ENCODE measurements at regions not wholly inside any gene's neighbourhood (a gene's known extent, or its start where the extent isn't known, plus 50 kb on each side); places are given as distances from the start of the nearest gene placed in this dataset.

DNA sequence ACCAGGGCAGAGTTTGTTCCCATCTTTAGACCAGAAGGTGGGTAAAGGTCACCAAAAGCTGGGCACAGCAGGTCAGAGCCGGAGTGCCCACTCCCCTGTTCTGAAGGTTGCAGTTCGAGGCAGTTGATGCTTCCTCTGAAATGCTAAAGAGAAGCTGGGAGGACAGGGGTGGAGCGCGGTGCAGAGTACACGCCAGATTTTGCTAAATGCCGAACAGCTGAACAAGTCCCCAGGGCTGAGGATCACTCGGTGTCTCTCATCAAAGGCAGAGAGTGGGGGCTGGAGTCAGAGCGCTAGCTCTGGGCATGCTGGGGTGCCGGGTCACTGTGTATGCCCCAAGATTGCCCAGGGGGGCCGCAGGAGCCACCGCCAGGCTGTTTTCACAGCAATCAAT is 197.0 kb downstream of the BCOR start:
- Histone ChIP-seq H3K9ac (ENCODE audit: low read depth in 1 of 2, low read length in 2 of 2) (no peak overlapping the region), H3K27ac (ENCODE audit: low read depth in 1 of 2, low read length in 2 of 2) (no peak overlapping the region), H3K4me1 (ENCODE audit: control insufficient read depth in 4 of 4, insufficient read depth in 4 of 4, low read length in 3 of 4) (peaks cover under 1 to 9% (median 4%) of the 10 kb centered on the region in 4 donors), H3K4me3 (ENCODE audit: low read depth in 1 of 3, low read length in 3 of 3) (no peak overlapping the region), H3K36me3 (ENCODE audit: control insufficient read depth in 4 of 4, insufficient read depth in 3 of 4, low read depth in 1 of 4, low read length in 3 of 4) (no peaks in the 10 kb centered on the region), H3K9me3 (ENCODE audit: control insufficient read depth in 4 of 4, low read length in 3 of 4) (no peaks in the 10 kb centered on the region), H3K27me3 (ENCODE audit: control insufficient read depth in 4 of 4, insufficient read depth in 4 of 4, low read length in 3 of 4) (no peaks in the 10 kb centered on the region)
- WGBS: 42% methylated on average over 11 of the region's 11 CpGs
- DNase-seq (ENCODE audit: low spot score): no peak
- TF ChIP-seq EGR1 (IDR thresholded peaks at IDR 0.05; ENCODE audit: low read depth in 2 of 2) (no peak), HNF4A (conservative IDR thresholded peaks at IDR 0.05) (no peak), YY1 (IDR thresholded peaks at IDR 0.05) (no peak)
- TF ChIP-seq, protein P1, sequence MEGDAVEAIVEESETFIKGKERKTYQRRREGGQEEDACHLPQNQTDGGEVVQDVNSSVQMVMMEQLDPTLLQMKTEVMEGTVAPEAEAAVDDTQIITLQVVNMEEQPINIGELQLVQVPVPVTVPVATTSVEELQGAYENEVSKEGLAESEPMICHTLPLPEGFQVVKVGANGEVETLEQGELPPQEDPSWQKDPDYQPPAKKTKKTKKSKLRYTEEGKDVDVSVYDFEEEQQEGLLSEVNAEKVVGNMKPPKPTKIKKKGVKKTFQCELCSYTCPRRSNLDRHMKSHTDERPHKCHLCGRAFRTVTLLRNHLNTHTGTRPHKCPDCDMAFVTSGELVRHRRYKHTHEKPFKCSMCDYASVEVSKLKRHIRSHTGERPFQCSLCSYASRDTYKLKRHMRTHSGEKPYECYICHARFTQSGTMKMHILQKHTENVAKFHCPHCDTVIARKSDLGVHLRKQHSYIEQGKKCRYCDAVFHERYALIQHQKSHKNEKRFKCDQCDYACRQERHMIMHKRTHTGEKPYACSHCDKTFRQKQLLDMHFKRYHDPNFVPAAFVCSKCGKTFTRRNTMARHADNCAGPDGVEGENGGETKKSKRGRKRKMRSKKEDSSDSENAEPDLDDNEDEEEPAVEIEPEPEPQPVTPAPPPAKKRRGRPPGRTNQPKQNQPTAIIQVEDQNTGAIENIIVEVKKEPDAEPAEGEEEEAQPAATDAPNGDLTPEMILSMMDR (IDR thresholded peaks at IDR 0.05; ENCODE audit: low read depth, low read length, missing input control): no peak

DNA sequence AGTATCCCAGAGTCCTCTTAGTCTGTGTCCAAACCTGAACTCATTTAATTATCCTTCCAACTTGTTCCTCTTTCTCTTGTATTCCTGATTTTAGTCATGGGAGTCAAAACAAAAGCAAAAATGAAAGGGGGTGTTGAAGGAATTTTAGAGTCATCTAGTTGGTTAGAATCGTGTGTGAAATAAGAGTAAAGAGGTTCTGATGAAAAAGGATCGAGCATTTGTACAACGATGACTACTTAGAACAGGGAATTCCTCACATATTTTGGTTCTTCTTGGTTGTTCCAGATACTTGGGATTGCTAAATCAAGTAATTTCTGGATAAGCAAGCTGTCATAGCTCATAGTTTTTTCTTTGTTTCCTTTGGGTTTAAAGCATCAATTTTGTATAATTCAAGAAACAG is 194.4 kb downstream of the BCOR start:
- no peaks in the 10 kb centered on the region for H3K36me3 ChIP-seq (ENCODE audit: control insufficient read depth in 4 of 4, insufficient read depth in 3 of 4, low read depth in 1 of 4, low read length in 3 of 4)
- DNase-seq (ENCODE audit: low spot score): no peak
- 78% methylated on average over 3 of the region's 3 CpGs for WGBS
- H3K9ac ChIP-seq (ENCODE audit: low read depth in 1 of 2, low read length in 2 of 2): no peak overlapping the region
- H3K9me3 ChIP-seq (ENCODE audit: control insufficient read depth in 4 of 4, low read length in 3 of 4): no peaks in the 10 kb centered on the region
- peaks cover 3 to 22% (median 8%) of the 10 kb centered on the region in 4 donors for H3K4me1 ChIP-seq (ENCODE audit: control insufficient read depth in 4 of 4, insufficient read depth in 4 of 4, low read length in 3 of 4)
- no peak overlapping the region for H3K27ac ChIP-seq (ENCODE audit: low read depth in 1 of 2, low read length in 2 of 2)
- no peaks in the 10 kb centered on the region for H3K27me3 ChIP-seq (ENCODE audit: control insufficient read depth in 4 of 4, insufficient read depth in 4 of 4, low read length in 3 of 4)
- H3K4me3 ChIP-seq (ENCODE audit: low read depth in 1 of 3, low read length in 3 of 3): no peak overlapping the region
- TF ChIP-seq RXRA (IDR thresholded peaks at IDR 0.05): no peak
- TF ChIP-seq TAF1 (conservative IDR thresholded peaks at IDR 0.05): no peak

DNA sequence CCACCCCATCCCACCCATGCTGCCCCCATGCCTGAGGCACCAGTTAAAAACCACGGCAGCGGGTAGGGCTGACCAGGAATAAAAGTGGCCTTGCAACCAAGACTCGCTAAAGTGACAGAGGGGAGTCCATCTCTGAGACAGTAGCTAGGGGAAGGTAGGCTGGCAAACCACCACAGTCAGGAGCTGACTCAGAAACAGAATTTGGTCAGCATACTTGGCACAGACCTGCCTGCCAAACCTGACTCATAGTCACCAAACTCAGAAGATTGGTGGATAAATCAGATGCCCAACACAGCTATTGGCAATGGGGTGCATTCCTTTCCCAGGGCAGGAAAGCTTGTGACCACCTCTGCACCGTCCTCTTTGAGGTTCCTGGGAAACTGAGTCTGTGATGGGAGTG is 193.8 kb downstream of the BCOR start:
- Histone ChIP-seq H3K36me3 (ENCODE audit: control insufficient read depth in 4 of 4, insufficient read depth in 3 of 4, low read depth in 1 of 4, low read length in 3 of 4) (no peaks in the 10 kb centered on the region), H3K4me1 (ENCODE audit: control insufficient read depth in 4 of 4, insufficient read depth in 4 of 4, low read length in 3 of 4) (peaks cover 4 to 28% (median 12%) of the 10 kb centered on the region in 4 donors), H3K4me3 (ENCODE audit: low read depth in 1 of 3, low read length in 3 of 3) (no peak overlapping the region), H3K9me3 (ENCODE audit: control insufficient read depth in 4 of 4, low read length in 3 of 4) (no peaks in the 10 kb centered on the region), H3K27me3 (ENCODE audit: control insufficient read depth in 4 of 4, insufficient read depth in 4 of 4, low read length in 3 of 4) (no peaks in the 10 kb centered on the region), H3K9ac (ENCODE audit: low read depth in 1 of 2, low read length in 2 of 2) (no peak overlapping the region), H3K27ac (ENCODE audit: low read depth in 1 of 2, low read length in 2 of 2) (no peak overlapping the region)
- 96% methylated on average over 4 of the region's 4 CpGs for WGBS
- TF ChIP-seq, protein P2, sequence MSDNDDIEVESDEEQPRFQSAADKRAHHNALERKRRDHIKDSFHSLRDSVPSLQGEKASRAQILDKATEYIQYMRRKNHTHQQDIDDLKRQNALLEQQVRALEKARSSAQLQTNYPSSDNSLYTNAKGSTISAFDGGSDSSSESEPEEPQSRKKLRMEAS (IDR thresholded peaks at IDR 0.05): no peak
- TF ChIP-seq, protein P1 (IDR thresholded peaks at IDR 0.05; ENCODE audit: low read depth, low read length, missing input control): no peak
- TF ChIP-seq RXRA (IDR thresholded peaks at IDR 0.05) (no peak), HNF4A (conservative IDR thresholded peaks at IDR 0.05) (no peak), TAF1 (conservative IDR thresholded peaks at IDR 0.05) (no peak)
- TF ChIP-seq, protein P3, sequence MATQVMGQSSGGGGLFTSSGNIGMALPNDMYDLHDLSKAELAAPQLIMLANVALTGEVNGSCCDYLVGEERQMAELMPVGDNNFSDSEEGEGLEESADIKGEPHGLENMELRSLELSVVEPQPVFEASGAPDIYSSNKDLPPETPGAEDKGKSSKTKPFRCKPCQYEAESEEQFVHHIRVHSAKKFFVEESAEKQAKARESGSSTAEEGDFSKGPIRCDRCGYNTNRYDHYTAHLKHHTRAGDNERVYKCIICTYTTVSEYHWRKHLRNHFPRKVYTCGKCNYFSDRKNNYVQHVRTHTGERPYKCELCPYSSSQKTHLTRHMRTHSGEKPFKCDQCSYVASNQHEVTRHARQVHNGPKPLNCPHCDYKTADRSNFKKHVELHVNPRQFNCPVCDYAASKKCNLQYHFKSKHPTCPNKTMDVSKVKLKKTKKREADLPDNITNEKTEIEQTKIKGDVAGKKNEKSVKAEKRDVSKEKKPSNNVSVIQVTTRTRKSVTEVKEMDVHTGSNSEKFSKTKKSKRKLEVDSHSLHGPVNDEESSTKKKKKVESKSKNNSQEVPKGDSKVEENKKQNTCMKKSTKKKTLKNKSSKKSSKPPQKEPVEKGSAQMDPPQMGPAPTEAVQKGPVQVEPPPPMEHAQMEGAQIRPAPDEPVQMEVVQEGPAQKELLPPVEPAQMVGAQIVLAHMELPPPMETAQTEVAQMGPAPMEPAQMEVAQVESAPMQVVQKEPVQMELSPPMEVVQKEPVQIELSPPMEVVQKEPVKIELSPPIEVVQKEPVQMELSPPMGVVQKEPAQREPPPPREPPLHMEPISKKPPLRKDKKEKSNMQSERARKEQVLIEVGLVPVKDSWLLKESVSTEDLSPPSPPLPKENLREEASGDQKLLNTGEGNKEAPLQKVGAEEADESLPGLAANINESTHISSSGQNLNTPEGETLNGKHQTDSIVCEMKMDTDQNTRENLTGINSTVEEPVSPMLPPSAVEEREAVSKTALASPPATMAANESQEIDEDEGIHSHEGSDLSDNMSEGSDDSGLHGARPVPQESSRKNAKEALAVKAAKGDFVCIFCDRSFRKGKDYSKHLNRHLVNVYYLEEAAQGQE (IDR thresholded peaks at IDR 0.05): no peak
- no peak for DNase-seq (ENCODE audit: low spot score)
